ENCODE measurements at regions not wholly inside any gene's neighbourhood (a gene's known extent, or its start where the extent isn't known, plus 50 kb on each side); places are given as distances from the start of the nearest gene placed in this dataset.

- TF ChIP-seq CTCF (IDR thresholded peaks at IDR 0.05) = no peak
- no peak for TF ChIP-seq POLR2A (IDR thresholded peaks at IDR 0.05)
- TF ChIP-seq POLR2AphosphoS5 (IDR thresholded peaks at IDR 0.05) = no peak
- no peak for TF ChIP-seq EP300 (IDR thresholded peaks at IDR 0.05)
Measured at GRCh38 chr20:57910716-57911115, 200.9 kb upstream of the PMEPA1 start.
